Heart right ventricle (tissue), 16 donors: ENCODE measurements at regions not wholly inside any gene's neighbourhood (a gene's known extent, or its start where the extent isn't known, plus 50 kb on each side); places are given as distances from the start of the nearest gene placed in this dataset.

Experiments used
- ATAC-seq, 8 donors: fragments of 200-7000 bp; cut with Tn5 transposase; one replicate each; pipeline ENCODE4 v1.9.1; 2020; ENCODE audit warnings: mild to moderate bottlenecking in 8 of 8, moderate library complexity in 8 of 8, moderate number of reproducible peaks in 1 of 8
- DNase-seq, 2 donors: peaks; one replicate each; pipeline ENCODE4 v3.0.0-alpha.2; 2020
- H3K27ac ChIP-seq, 10 donors: fragments of 200-600 bp; sonication (generic) in 2 of 10; one replicate each; pipeline versions ENCODE4 v1.5.0 to v1.8.0; 2020 to 2022; ENCODE audit warnings: mild to moderate bottlenecking in 3 of 10
- H3K27me3 ChIP-seq, 7 donors: fragments of 200-600 bp; one replicate each; pipeline ENCODE4 v1.8.0; 2021 to 2022; ENCODE audit warnings: mild to moderate bottlenecking in 2 of 7
- H3K36me3 ChIP-seq, 9 donors: fragments of 200-600 bp; sonication (generic) in 1 of 9; one replicate each; pipeline versions ENCODE4 v1.5.0 to v1.8.0; 2020 to 2022; ENCODE audit warnings: mild to moderate bottlenecking in 2 of 9
- H3K4me1 ChIP-seq, 9 donors: fragments of 200-600 bp; sonication (generic) in 1 of 9; one replicate each; pipeline versions ENCODE4 v1.5.0 to v1.8.0; 2020 to 2022; ENCODE audit warnings: mild to moderate bottlenecking in 4 of 9
- H3K4me3 ChIP-seq, 10 donors: fragments of 200-600 bp; sonication (generic) in 2 of 10; one replicate each; pipeline versions ENCODE4 v1.5.0 to v1.8.0; 2020 to 2022; ENCODE audit warnings: mild to moderate bottlenecking in 7 of 10, moderate library complexity in 2 of 10
- H3K9me3 ChIP-seq, 11 donors: fragments of 200-600 bp in 10 of 11; sonication (generic) in 2 of 11; one replicate each; pipeline versions ENCODE4 v1.5.0 to v1.8.0; 2013 to 2022; ENCODE audit warnings: mild to moderate bottlenecking in 2 of 11, control low read depth in 1 of 11, moderate library complexity in 1 of 11
- CTCF ChIP-seq, 9 donors: fragments of 200-600 bp; sonication (generic) in 2 of 9; IDR thresholded peaks; one replicate each; pipeline versions ENCODE4 v1.5.0 to v1.8.0; 2021 to 2022; ENCODE audit warnings: antibody characterized with exemption in 9 of 9, mild to moderate bottlenecking in 5 of 9, moderate library complexity in 1 of 9
- WGBS, 2 donors: extraction: QIAGEN DNeasy Blood & Tissue Kit; methylation state at CpG; one replicate each; pipeline ENCODE4 v1.1.7; 2013; ENCODE audit warnings: inconsistent platforms in 1 of 2; 5-methylcytosine and 5-hydroxymethylcytosine counted together
- intact Hi-C, 10 donors: fragments of 100-400 bp; cut with DNase I; formaldehyde crosslinking; loops; one replicate each; pipeline versions ENCODE4 v1.11.1 to v1.14.2; 2022
- donor health status: Arrhythmogenic right ventricular cardiomyopathy.
- donor health status: ischemic (EF 13 %, LVEDD 7.1; RV severe dilation, severe dysfunction).
- donor health status: healthy with polysubstance abuse.
- donor health status: DM: no; HTN: yes; CAD: no.
- donor health status: DM: no; HTN: no; CAD: no.
- donor health status: ischemic (EF 25% LVEDD 6.9; RV normal size, moderate dysfunction).
- donor health status: ischemic (EF 25% LVEDD 5.7; RV mildly dilated, moderate dysfunction).
- donor health status: healthy.
- donor health status: DM: yes; HTN: yes; CAD: no.
- donor health status: Ischemic cardiomyopathy.
- donor health status: ischemic (EF 35%, LVEDD 5.7; RV mildly dilated, moderate dysfunction).
- donor health status: nonischemic (EF 11% LVEDD 7.7; RV severe dilation, severe dysfunction).
- donor health status: DM: yes; HTN: yes; CAD: no.
- donor health status: PGD.
- donor health status: ischemic (EF 29% LVEDD 5.4; RV normal size, mild dysfunction).
- donor health status: nonischemic (EF 23%, LVEDD 6.1; RV moderate dilation, normal function).

- Histone ChIP-seq H3K9me3 (peaks cover 0 to 3% (median 0%) of the 10 kb centered on the region in 11 donors), H3K36me3 (no peaks in the 10 kb centered on the region), H3K27me3 (no peaks in the 10 kb centered on the region), H3K4me1 (no peaks in the 10 kb centered on the region), H3K4me3 (no peak overlapping the region), H3K27ac (no peak overlapping the region)
- 91 to 93% methylated on average over 1 of the region's 1 CpG for WGBS, 2 donors
- no peak for TF ChIP-seq CTCF (IDR thresholded peaks at IDR 0.05)
- no peak for ATAC-seq
- no peak for DNase-seq
- intact Hi-C loops, result no loop called here
These were observed 401.1 kb downstream of the SLCO4C1 start for GRCh38 chr5:101894985-101895384.

GRCh38 chr5:101878190-101878589 lies 417.9 kb downstream of the SLCO4C1 start:
- no peaks in the 10 kb centered on the region for H3K36me3 ChIP-seq
- no peaks in the 10 kb centered on the region for H3K9me3 ChIP-seq
- H3K4me3 ChIP-seq, result no peak overlapping the region
- ATAC-seq (no peak), DNase-seq (no peak)
- H3K4me1 ChIP-seq, result no peaks in the 10 kb centered on the region
- no peak for TF ChIP-seq CTCF (IDR thresholded peaks at IDR 0.05)
- intact Hi-C loops, result no loop called here
- WGBS, 2 donors, result 62% methylated on average over 2 of the region's 2 CpGs
- no peak overlapping the region for H3K27ac ChIP-seq
- H3K27me3 ChIP-seq, result no peaks in the 10 kb centered on the region

GRCh38 chr5:101877451-101877850 lies 418.6 kb downstream of the SLCO4C1 start:
- ATAC-seq (no peak), DNase-seq (no peak)
- TF ChIP-seq CTCF (IDR thresholded peaks at IDR 0.05), result no peak
- Histone ChIP-seq H3K36me3 (no peaks in the 10 kb centered on the region), H3K4me3 (no peak overlapping the region), H3K4me1 (no peaks in the 10 kb centered on the region), H3K27me3 (no peaks in the 10 kb centered on the region), H3K9me3 (no peaks in the 10 kb centered on the region), H3K27ac (no peak overlapping the region)
- intact Hi-C loops, result no loop called here
- WGBS, 2 donors, result 68 to 76% methylated on average over 1 of the region's 1 CpG

DNA sequence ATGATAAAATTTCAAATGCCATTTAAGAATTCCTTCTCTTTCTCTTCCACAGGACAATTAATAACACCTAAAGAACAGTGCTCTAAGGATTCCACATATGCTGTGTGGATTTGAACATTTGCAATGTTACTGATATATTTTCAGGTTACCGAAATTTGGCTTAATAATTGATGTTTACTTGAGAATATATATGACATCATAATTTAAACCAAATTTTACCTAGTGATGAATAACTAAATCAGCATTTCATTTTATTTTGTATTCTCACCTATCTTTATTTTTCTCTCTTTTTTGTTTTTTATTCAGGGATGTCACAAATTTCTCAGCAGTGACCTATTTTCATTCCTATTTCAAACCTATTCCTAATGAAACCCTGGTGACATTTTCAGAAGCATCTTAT lies 429.6 kb downstream of the SLCO4C1 start:
- no peak for ATAC-seq
- intact Hi-C loops, result no loop called here
- no peak for TF ChIP-seq CTCF (IDR thresholded peaks at IDR 0.05)
- no peak overlapping the region for H3K4me3 ChIP-seq
- no peaks in the 10 kb centered on the region for H3K36me3 ChIP-seq
- peaks cover 0 to 21% (median 0%) of the 10 kb centered on the region in 11 donors for H3K9me3 ChIP-seq
- no peaks in the 10 kb centered on the region for H3K27me3 ChIP-seq
- no peak for DNase-seq
- no peak overlapping the region for H3K27ac ChIP-seq
- 86 to 94% methylated on average over 1 of the region's 1 CpG for WGBS, 2 donors
- H3K4me1 ChIP-seq, result no peaks in the 10 kb centered on the region

DNA sequence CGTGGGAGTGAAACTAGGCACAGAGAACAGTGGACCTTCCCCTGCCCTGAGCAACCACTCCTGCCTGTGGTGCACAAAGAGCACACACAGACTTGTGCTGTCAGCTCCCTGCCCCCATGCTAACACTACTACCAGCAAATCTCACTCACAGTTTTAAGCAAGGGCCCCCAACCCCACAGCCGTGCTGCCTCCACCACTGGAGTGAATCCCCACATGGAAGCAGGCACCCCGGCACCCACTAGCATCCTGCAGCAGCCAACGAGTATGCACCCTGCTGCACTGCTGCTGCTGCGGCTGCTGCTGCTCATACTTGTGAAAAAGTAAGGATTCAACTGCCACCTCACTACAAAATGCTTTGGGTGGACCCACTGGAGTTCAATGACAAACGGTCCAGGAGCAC lies 435.5 kb downstream of the SLCO4C1 start:
- no peak for DNase-seq
- 75 to 87% methylated on average over 6 of the region's 6 CpGs for WGBS, 2 donors
- no peak for ATAC-seq

More for the DNA sequence above, 435.5 kb downstream of the SLCO4C1 start:
- Histone ChIP-seq H3K27ac (no peak overlapping the region), H3K9me3 (peaks cover 0 to 15% (median 0%) of the 10 kb centered on the region in 11 donors), H3K4me3 (no peak overlapping the region), H3K27me3 (no peaks in the 10 kb centered on the region), H3K4me1 (no peaks in the 10 kb centered on the region), H3K36me3 (no peaks in the 10 kb centered on the region)
- intact Hi-C loops, result no loop called here
- no peak for TF ChIP-seq CTCF (IDR thresholded peaks at IDR 0.05)
